ENCODE measurements at regions not wholly inside any gene's neighbourhood (a gene's known extent, or its start where the extent isn't known, plus 50 kb on each side); places are given as distances from the start of the nearest gene placed in this dataset.
A peak's percentile ranks its signal among the peaks of the same experiment; 100 is the strongest.

- H3K14ac ChIP-seq (replicated peaks; ENCODE audit: low read depth, low read length) = no peak overlapping the region
- no peak overlapping the region for H3K9ac ChIP-seq (ENCODE audit: low read depth, low read length)
- WGBS, 2 experiments (ENCODE audit: extremely low coverage in 2 of 2, insufficient read length in 1 of 2) = no CpG with 5 or more reads among the region's 1 CpG
- no peak overlapping the region for H2BK120ac ChIP-seq (ENCODE audit: low read depth, low read length)
- BruUV-seq (replicated peaks) = no TSS peak
- H3K18ac ChIP-seq (ENCODE audit: low read depth, low read length) = no peak overlapping the region
- H3K9me1 ChIP-seq (ENCODE audit: insufficient read depth, low read length) = no peaks in the 10 kb centered on the region
- no peak overlapping the region for H2BK5ac ChIP-seq (ENCODE audit: low read depth, low read length, poor library complexity, severe bottlenecking)
- POLR2A ChIA-PET (ENCODE audit: unreplicated experiment) = no interaction called here
- no peak overlapping the region for H2AK5ac ChIP-seq (ENCODE audit: low read depth, low read length)
- ATAC-seq (ENCODE audit: low read depth) (no peak), DNase-seq (no peak)
- no peaks in the 10 kb centered on the region for H3K36me3 ChIP-seq (ENCODE audit: control insufficient read depth, insufficient read depth, low read length)
- no peak overlapping the region for H4K5ac ChIP-seq (ENCODE audit: low read depth, low read length)
- no peaks in the 10 kb centered on the region for H3K79me1 ChIP-seq (ENCODE audit: low read depth in 1 of 2, low read length in 2 of 2)
- H3K4me3 ChIP-seq (ENCODE audit: insufficient read depth, low read depth, low read length) = no peak overlapping the region
- H3K4ac ChIP-seq (ENCODE audit: low read depth, low read length) = no peak overlapping the region
- TF ChIP-seq CTCF (conservative IDR thresholded peaks at IDR 0.05; ENCODE audit: low read depth, low read length) (no peak), CEBPB (IDR thresholded peaks at IDR 0.05; ENCODE audit: low read depth, low read length) (peak; percentile 59), FOS (IDR thresholded peaks at IDR 0.05; ENCODE audit: low read depth, low read length) (no peak)
- H4K91ac ChIP-seq (ENCODE audit: insufficient read depth, low read depth, low read length) = no peak overlapping the region
- no peak overlapping the region for H3K56ac ChIP-seq (ENCODE audit: extremely low read depth, insufficient read depth, low read length)
- intact Hi-C loops (cut with micrococcal nuclease) (no loop called here), dilution Hi-C loops (cut with HindIII; ENCODE audit: low sequenced_read_pairs, unreplicated experiment) (no loop called here), in situ Hi-C loops (cut with MboI; ENCODE audit: low sequenced_read_pairs) (no loop called here)
- H2BK20ac ChIP-seq (ENCODE audit: low read depth, low read length) = no peak overlapping the region
- H4K8ac ChIP-seq (ENCODE audit: low read depth in 2 of 2, low read length in 2 of 2) = no peak overlapping the region
- H2BK15ac ChIP-seq (ENCODE audit: low read depth, low read length) = no peak overlapping the region
- H3K23ac ChIP-seq (ENCODE audit: low read depth, low read length) = no peak overlapping the region
- H3K4me2 ChIP-seq (ENCODE audit: low read depth, low read length) = no peak overlapping the region
- no peak overlapping the region for H2AFZ ChIP-seq (replicated peaks; ENCODE audit: low read length, poor library complexity)
- no peak overlapping the region for H2AK9ac ChIP-seq (replicated peaks; ENCODE audit: low read depth, low read length, poor library complexity)
- no peaks in the 10 kb centered on the region for H3K4me1 ChIP-seq (ENCODE audit: control insufficient read depth, insufficient read depth, low read length)
- H3K27ac ChIP-seq (ENCODE audit: insufficient read depth, low read length) = no peak overlapping the region
- CTCF ChIA-PET = no interaction called here
- H3K27me3 ChIP-seq (ENCODE audit: control insufficient read depth, insufficient read depth, low read length) = no peaks in the 10 kb centered on the region
- no peaks in the 10 kb centered on the region for H4K20me1 ChIP-seq (ENCODE audit: insufficient read depth, low read length)
- H3K9me3 ChIP-seq (ENCODE audit: control insufficient read depth, insufficient read depth, low read length) = no peaks in the 10 kb centered on the region
Observed at GRCh38 chr4:97153042-97153441, 990.2 kb downstream of the STPG2 start.
